CD4-positive, alpha-beta memory T cell (primary cell): ENCODE measurements at regions not wholly inside any gene's neighbourhood (a gene's known extent, or its start where the extent isn't known, plus 50 kb on each side); places are given as distances from the start of the nearest gene placed in this dataset.
"Not testable (repeated sequence)": the region's sequence is repeated elsewhere in the genome, so short reads cannot be mapped to it uniquely, and the experiment has no call there.

Experiments
- CTCF ChIA-PET: fragments of 350-600 bp; sonication (Branson Sonifier 250); formaldehyde crosslinking; loops from one replicate; lab custom pipeline; 2021; ENCODE audit warnings: inconsistent platforms; ENCODE audit not compliant: partially characterized antibody; lab: Charles Lee
- POLR2A ChIA-PET: fragments of 350-600 bp; sonication (Branson Sonifier 250); formaldehyde crosslinking; loops from one replicate; lab custom pipeline; 2021; ENCODE audit not compliant: partially characterized antibody; lab: Charles Lee
- DNase-seq, 5 donors: peaks; one replicate each; pipeline versions ENCODE4 v3.0.0 to v3.0.0-alpha.2; 2020 to 2022; ENCODE audit warnings: mixed read lengths in 1 of 5
- H3K27ac ChIP-seq: one replicate; pipeline ENCODE4 v1.7.0; 2013; ENCODE audit warnings: low read depth, low read length
- H3K27me3 ChIP-seq: 2 replicates; pipeline ENCODE4 v1.7.0; 2013; ENCODE audit warnings: mild to moderate bottlenecking, low read length, moderate library complexity; ENCODE audit not compliant: insufficient read depth
- H3K36me3 ChIP-seq: 2 replicates; pipeline ENCODE4 v1.7.0; 2013; ENCODE audit warnings: mild to moderate bottlenecking, low read length, moderate library complexity; ENCODE audit not compliant: insufficient read depth
- H3K4me1 ChIP-seq: 2 replicates; pipeline ENCODE4 v1.7.0; 2013; ENCODE audit warnings: mild to moderate bottlenecking, low read length, moderate library complexity; ENCODE audit not compliant: insufficient read depth
- H3K4me3 ChIP-seq, 2 donors: one replicate each; pipeline ENCODE4 v1.7.0; 2013; ENCODE audit warnings: low read length in 2 of 2, mild to moderate bottlenecking in 1 of 2
- H3K9me3 ChIP-seq, 2 donors: one replicate each; pipeline ENCODE4 v1.7.0; 2013; ENCODE audit warnings: low read length in 2 of 2, control low read depth in 1 of 2; ENCODE audit not compliant: control insufficient read depth in 1 of 2
- H3K27ac Mint-ChIP-seq, 7 donors: one replicate each; pipeline ENCODE4 v1.8.0; 2020 to 2021; ENCODE audit warnings: mixed read lengths in 7 of 7, mild to moderate bottlenecking in 6 of 7, inconsistent platforms in 3 of 7, moderate library complexity in 3 of 7
- H3K27me3 Mint-ChIP-seq, 2 donors: one replicate each; pipeline ENCODE4 v1.8.0; 2020 to 2021; ENCODE audit warnings: mixed read lengths in 2 of 2
- H3K36me3 Mint-ChIP-seq, 2 donors: one replicate each; pipeline ENCODE4 v1.8.0; 2020 to 2021; ENCODE audit warnings: mixed read lengths in 2 of 2, inconsistent platforms in 1 of 2, mild to moderate bottlenecking in 1 of 2
- H3K4me1 Mint-ChIP-seq, 4 donors: one replicate each; pipeline ENCODE4 v1.8.0; 2020 to 2021; ENCODE audit warnings: mixed read lengths in 4 of 4, mild to moderate bottlenecking in 1 of 4
- H3K4me3 Mint-ChIP-seq, 8 donors: one replicate each; pipeline ENCODE4 v1.8.0; 2020 to 2021; ENCODE audit warnings: mixed read lengths in 8 of 8, mild to moderate bottlenecking in 7 of 8, moderate library complexity in 6 of 8, inconsistent platforms in 3 of 8
- H3K9me3 Mint-ChIP-seq, 8 donors: one replicate each; pipeline ENCODE4 v1.8.0; 2020 to 2021; ENCODE audit warnings: mixed read lengths in 8 of 8, mild to moderate bottlenecking in 5 of 8, inconsistent platforms in 3 of 8, moderate library complexity in 1 of 8
- intact Hi-C: fragments of 100-400 bp; cut with micrococcal nuclease; formaldehyde crosslinking; loops from one replicate; pipeline ENCODE4 v1.15.1; 2023

DNA sequence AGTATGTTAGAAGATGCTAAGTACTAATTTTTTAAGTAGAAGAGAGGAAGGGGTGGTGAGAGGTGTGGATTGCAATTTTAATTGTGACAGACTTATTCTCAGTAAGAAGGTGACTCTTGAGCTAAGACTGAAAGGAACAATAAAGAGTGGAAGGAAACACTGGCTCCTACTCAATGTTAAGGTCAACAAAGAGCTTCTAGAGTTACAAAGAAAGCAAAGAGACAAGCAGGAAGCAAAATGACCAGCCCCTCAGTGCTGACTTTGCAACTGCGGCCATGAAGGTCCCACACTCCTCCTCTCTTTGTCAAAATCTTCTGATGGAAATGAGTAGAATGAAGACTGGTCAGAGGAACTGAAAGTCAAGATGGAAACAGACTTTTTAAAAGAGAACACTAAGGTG, 79.9 kb upstream of the FOXI2 start:
- POLR2A ChIA-PET, result no interaction called here
- H3K4me3 ChIP-seq, result no peak overlapping the region
- H3K27me3 Mint-ChIP-seq, result peaks cover 1% of the 10 kb centered on the region in 2 donors
- H3K27ac ChIP-seq, result no peak overlapping the region
- H3K4me1 ChIP-seq, result no peaks in the 10 kb centered on the region
- H3K9me3 Mint-ChIP-seq, result peaks cover 0 to 4% (median 0%) of the 10 kb centered on the region in 8 donors
- DNase-seq, result no peak
- no peaks in the 10 kb centered on the region for H3K27me3 ChIP-seq
- H3K4me1 Mint-ChIP-seq, result no peaks in the 10 kb centered on the region
- no peak overlapping the region for H3K4me3 Mint-ChIP-seq
- no peaks in the 10 kb centered on the region for H3K36me3 ChIP-seq
- H3K9me3 ChIP-seq, result no peaks in the 10 kb centered on the region
- CTCF ChIA-PET, result no interaction called here
- H3K36me3 Mint-ChIP-seq, result no peaks in the 10 kb centered on the region
- H3K27ac Mint-ChIP-seq, result no peak overlapping the region
- intact Hi-C loops, result no loop called here

- H3K4me1 ChIP-seq, H3K36me3 Mint-ChIP-seq, DNase-seq, H3K4me1 Mint-ChIP-seq, H3K27ac Mint-ChIP-seq, H3K9me3 ChIP-seq, H3K27me3 ChIP-seq, CTCF ChIA-PET, POLR2A ChIA-PET, H3K9me3 Mint-ChIP-seq, H3K4me3 ChIP-seq, H3K36me3 ChIP-seq, H3K4me3 Mint-ChIP-seq, H3K27me3 Mint-ChIP-seq, H3K27ac ChIP-seq, intact Hi-C loops: not testable (repeated sequence)
Measured at GRCh38 chr10:127676430-127676829, 60.6 kb upstream of the FOXI2 start.

DNA sequence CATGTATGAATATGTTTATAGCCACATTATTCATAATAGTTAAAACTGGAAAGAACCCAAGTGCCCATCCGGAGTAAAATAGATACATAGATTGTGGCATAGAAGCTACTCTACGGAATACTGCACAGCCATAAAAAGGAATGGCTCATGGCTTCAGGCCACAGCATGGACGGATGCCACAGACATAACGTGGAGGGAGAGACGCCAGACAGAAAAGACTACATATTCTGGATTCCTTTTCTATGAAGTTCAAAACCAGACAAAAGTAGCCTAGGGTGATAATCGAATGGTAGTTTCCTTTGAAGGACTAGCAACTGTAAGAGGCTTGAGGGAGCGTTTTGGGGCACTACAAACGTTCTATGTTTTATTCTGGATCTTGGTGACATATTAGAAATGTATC, 58.9 kb upstream of the FOXI2 start:
- POLR2A ChIA-PET, result no interaction called here
- Mint-ChIP-seq H3K4me1 (no peaks in the 10 kb centered on the region), H3K27ac (no peak overlapping the region)

DNA sequence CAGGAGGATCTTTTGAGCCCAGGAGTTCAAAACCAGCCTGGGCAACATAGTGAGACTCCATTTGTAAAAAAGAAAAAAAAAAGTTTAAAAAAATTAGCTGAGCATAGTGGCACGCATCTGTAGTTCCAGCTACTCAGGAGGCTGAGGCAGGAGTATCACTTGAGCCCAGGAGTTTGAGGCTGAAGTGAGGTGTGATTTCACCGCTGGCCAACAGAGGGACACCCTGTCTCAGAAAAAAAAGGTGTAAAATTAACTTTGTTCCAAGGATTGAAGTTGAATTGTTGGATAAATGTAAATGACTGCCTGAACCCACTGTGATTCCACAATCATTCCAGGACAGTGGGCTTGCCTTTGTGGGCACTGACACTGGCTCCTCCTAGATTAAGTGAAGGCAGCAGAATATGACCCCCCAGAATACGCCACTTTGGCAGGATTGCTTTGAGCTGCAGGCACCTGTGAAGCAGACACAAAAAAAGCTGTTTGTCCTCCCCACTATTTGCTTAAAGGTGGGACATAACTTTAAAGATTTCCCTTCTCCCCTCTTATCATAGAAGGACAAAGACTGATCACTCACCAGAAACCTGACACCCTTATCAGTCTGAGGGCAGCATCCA, 57.2 kb upstream of the FOXI2 start:
- CTCF ChIA-PET, result interaction anchor here (1.2 kb wide), 1 partner anchor 9 kb away, joined by 3 read pairs; no protein-coding TSS in a partner anchor
- Mint-ChIP-seq H3K4me1 (no peaks in the 10 kb centered on the region), H3K27ac (no peak overlapping the region), H3K9me3 (peaks cover 0 to 2% (median 0%) of the 10 kb centered on the region in 8 donors), H3K36me3 (no peaks in the 10 kb centered on the region), H3K4me3 (no peak overlapping the region), H3K27me3 (peaks cover 0 to 2% of the 10 kb centered on the region in 2 donors)
- DNase-seq, result no peak
- Histone ChIP-seq H3K9me3 (no peaks in the 10 kb centered on the region), H3K36me3 (no peaks in the 10 kb centered on the region), H3K27me3 (no peaks in the 10 kb centered on the region), H3K4me1 (no peaks in the 10 kb centered on the region), H3K4me3 (no peak overlapping the region), H3K27ac (no peak overlapping the region)
- intact Hi-C loops, result no loop called here
- POLR2A ChIA-PET, result no interaction called here

More for the DNA sequence above, 58.9 kb upstream of the FOXI2 start:
- H3K4me3 Mint-ChIP-seq, result no peak overlapping the region
- H3K36me3 ChIP-seq, result no peaks in the 10 kb centered on the region
- H3K27me3 ChIP-seq, result no peaks in the 10 kb centered on the region
- no peaks in the 10 kb centered on the region for H3K4me1 ChIP-seq
- H3K27ac ChIP-seq, result no peak overlapping the region
- CTCF ChIA-PET, result no interaction called here
- no peaks in the 10 kb centered on the region for H3K9me3 ChIP-seq
- no peaks in the 10 kb centered on the region for H3K27me3 Mint-ChIP-seq
- H3K4me3 ChIP-seq, result no peak overlapping the region
- DNase-seq, result no peak
- H3K9me3 Mint-ChIP-seq, result no peaks in the 10 kb centered on the region
- H3K36me3 Mint-ChIP-seq, result no peaks in the 10 kb centered on the region
- intact Hi-C loops, result no loop called here
